SH-SY5Y (cell line): ENCODE measurements at regions not wholly inside any gene's neighbourhood (a gene's known extent, or its start where the extent isn't known, plus 50 kb on each side); places are given as distances from the start of the nearest gene placed in this dataset.

Experiments
- GATA2 ChIP-seq: IDR thresholded peaks from 2 replicates; pipeline ENCODE4 v1.6.1; 2011; ENCODE audit warnings: mild to moderate bottlenecking, low read depth, low read length
- GATA3 ChIP-seq: IDR thresholded peaks from 2 replicates; pipeline ENCODE4 v1.6.1; 2011; ENCODE audit warnings: low read depth, mild to moderate bottlenecking, low read length, moderate library complexity

DNA sequence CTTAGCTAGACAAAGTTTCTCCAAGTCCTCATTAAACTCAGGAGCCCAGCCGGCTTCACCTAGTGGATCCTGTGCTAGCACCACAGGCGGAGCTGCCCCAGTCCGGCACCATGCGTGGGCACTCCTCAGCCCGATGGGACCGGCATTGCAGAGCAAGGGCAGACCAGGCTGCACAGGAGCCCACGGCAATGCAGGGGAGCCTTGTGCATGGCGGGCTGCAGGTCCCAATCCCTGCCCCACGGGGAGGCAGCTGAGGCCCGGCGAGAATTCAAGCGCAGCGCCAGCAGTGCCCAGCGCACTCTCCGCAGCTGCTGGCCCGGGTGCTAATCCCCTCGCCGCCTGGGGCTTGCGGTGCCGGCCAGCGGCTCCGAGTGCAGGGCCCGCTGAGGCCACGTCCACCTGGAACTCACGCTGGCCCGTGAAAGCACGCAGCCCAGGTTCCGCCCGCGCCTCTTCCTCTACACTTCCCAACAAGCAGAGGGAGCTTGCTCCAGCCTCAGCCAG is 292.3 kb upstream of the EYS start:
- no peak for TF ChIP-seq GATA3
- TF ChIP-seq GATA2: no peak
